GM12878 (cell line): ENCODE measurements at regions not wholly inside any gene's neighbourhood (a gene's known extent, or its start where the extent isn't known, plus 50 kb on each side); places are given as distances from the start of the nearest gene placed in this dataset.

Experiments used
- CBX5 ChIP-seq: sonication (generic); IDR thresholded peaks from 2 replicates; pipeline ENCODE4 v1.6.1; 2016; ENCODE audit warnings: low read depth, moderate library complexity, mild to moderate bottlenecking, inconsistent platforms
- CHD2 ChIP-seq: IDR thresholded peaks from 2 replicates; pipeline ENCODE4 v1.6.1; 2011; ENCODE audit warnings: low read depth, low read length, improper control_type of control experiment, borderline replicate concordance

DNA sequence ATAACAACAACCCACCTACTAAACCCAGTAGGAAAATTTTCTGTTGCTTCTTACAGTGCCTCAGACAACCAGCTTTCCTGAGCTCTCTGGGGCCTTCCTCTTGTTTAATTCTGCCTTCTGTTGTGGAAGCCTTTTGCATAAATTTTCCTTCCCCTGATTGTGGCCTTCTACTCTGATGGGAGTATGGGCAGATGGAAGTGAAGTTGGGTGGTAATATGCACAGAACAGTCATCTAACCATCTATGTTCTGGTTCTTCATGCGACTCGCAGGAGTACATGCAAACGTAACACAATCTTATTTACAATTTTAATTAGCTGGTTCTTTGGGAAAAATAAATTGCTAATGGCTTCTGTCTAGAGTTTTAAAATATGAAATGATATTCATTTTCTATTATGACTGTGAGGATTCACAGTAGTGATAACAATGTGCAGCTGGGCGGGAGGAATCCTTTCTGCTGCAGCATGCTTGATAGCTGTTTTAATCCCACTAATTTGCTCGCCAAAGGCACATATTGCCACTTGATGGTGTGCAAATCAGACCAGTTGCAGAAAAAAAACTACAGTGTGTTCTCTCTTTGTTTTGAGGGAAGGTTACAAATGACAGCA is 311.5 kb upstream of the ROPN1 start:
- no peak for TF ChIP-seq CBX5
- TF ChIP-seq CHD2, result no peak
